ENCODE measurements at regions not wholly inside any gene's neighbourhood (a gene's known extent, or its start where the extent isn't known, plus 50 kb on each side); places are given as distances from the start of the nearest gene placed in this dataset.

- DNase-seq (ENCODE audit: low read depth), result no peak
- H3K4me3 ChIP-seq (ENCODE audit: control insufficient read depth, low read depth, low read length), result no peak overlapping the region
- no peak for TF ChIP-seq CTCF (IDR thresholded peaks at IDR 0.05; ENCODE audit: control insufficient read depth, insufficient read depth, low read depth, low read length, missing control alignments)
Measured at GRCh38 chr2:107218208-107218607, 332.2 kb upstream of the ST6GAL2 start.

- TF ChIP-seq CTCF (IDR thresholded peaks at IDR 0.05; ENCODE audit: control insufficient read depth, insufficient read depth, low read depth, low read length, missing control alignments), result no peak
- H3K4me3 ChIP-seq (ENCODE audit: control insufficient read depth, low read depth, low read length), result no peak overlapping the region
- DNase-seq (ENCODE audit: low read depth), result no peak
Measured at GRCh38 chr2:107222466-107222865, 336.5 kb upstream of the ST6GAL2 start.

- no peak overlapping the region for H3K4me3 ChIP-seq (ENCODE audit: control insufficient read depth, low read depth, low read length)
- no peak for TF ChIP-seq CTCF (IDR thresholded peaks at IDR 0.05; ENCODE audit: control insufficient read depth, insufficient read depth, low read depth, low read length, missing control alignments)
- DNase-seq (ENCODE audit: low read depth), result no peak
Measured at GRCh38 chr2:107235491-107236254, 349.7 kb upstream of the ST6GAL2 start.

GRCh38 chr2:107242811-107243210 lies 356.8 kb upstream of the ST6GAL2 start:
- no peak for TF ChIP-seq CTCF (IDR thresholded peaks at IDR 0.05; ENCODE audit: control insufficient read depth, insufficient read depth, low read depth, low read length, missing control alignments)
- no peak overlapping the region for H3K4me3 ChIP-seq (ENCODE audit: control insufficient read depth, low read depth, low read length)
- DNase-seq (ENCODE audit: low read depth), result no peak

- no peak overlapping the region for H3K4me3 ChIP-seq (ENCODE audit: control insufficient read depth, low read depth, low read length)
- TF ChIP-seq CTCF (IDR thresholded peaks at IDR 0.05; ENCODE audit: control insufficient read depth, insufficient read depth, low read depth, low read length, missing control alignments), result no peak
- DNase-seq (ENCODE audit: low read depth), result no peak
Measured at GRCh38 chr2:107248932-107249331, 363.0 kb upstream of the ST6GAL2 start.

GRCh38 chr2:107255744-107256143 lies 369.8 kb upstream of the ST6GAL2 start:
- no peak overlapping the region for H3K4me3 ChIP-seq (ENCODE audit: control insufficient read depth, low read depth, low read length)
- TF ChIP-seq CTCF (IDR thresholded peaks at IDR 0.05; ENCODE audit: control insufficient read depth, insufficient read depth, low read depth, low read length, missing control alignments), result no peak
- no peak for DNase-seq (ENCODE audit: low read depth)

Measured in AG09309 (cell line).